Stomach (tissue), 8 donors: ENCODE measurements at regions not wholly inside any gene's neighbourhood (a gene's known extent, or its start where the extent isn't known, plus 50 kb on each side); places are given as distances from the start of the nearest gene placed in this dataset.

ENCODE experiments used
- DNase-seq, 2 donors: peaks; one replicate each; pipeline versions ENCODE4 v3.0.0 to v3.0.0-alpha.2; 2013 to 2019
- H3K27ac ChIP-seq, 5 donors: fragments of 200-600 bp in 4 of 5; sonication (generic) in 4 of 5; one replicate each; pipeline ENCODE4 v1.5.1; 2013 to 2019; ENCODE audit warnings: mild to moderate bottlenecking in 1 of 5, moderate library complexity in 1 of 5
- H3K27me3 ChIP-seq, 3 donors: fragments of 200-600 bp; sonication (generic); one replicate each; pipeline ENCODE4 v1.5.1; 2017 to 2019; ENCODE audit warnings: mixed run types in 1 of 3
- H3K36me3 ChIP-seq, 4 donors: fragments of 200-600 bp; sonication (generic); 1 replicate in 3 of 4; 2 replicates in 1 of 4; pipeline ENCODE4 v1.5.1; 2016 to 2019
- H3K4me1 ChIP-seq, 4 donors: fragments of 200-600 bp; sonication (generic); one replicate each; pipeline ENCODE4 v1.5.1; 2016 to 2019
- H3K4me3 ChIP-seq, 4 donors: fragments of 200-600 bp; sonication (generic) in 3 of 4; one replicate each; pipeline ENCODE4 v1.5.1; 2016 to 2019; ENCODE audit warnings: mild to moderate bottlenecking in 1 of 4
- H3K9me3 ChIP-seq, 4 donors: fragments of 200-600 bp; sonication (generic); one replicate each; pipeline ENCODE4 v1.5.1; 2016 to 2019
- EP300 ChIP-seq: sonication (generic); formaldehyde crosslinking; IDR thresholded peaks from one replicate; pipeline ENCODE4 v1.6.1; 2017; ENCODE audit warnings: antibody characterized with exemption
- POLR2A ChIP-seq, 4 donors: fragments of 450-650 bp; IDR thresholded peaks; one replicate each; pipeline ENCODE4 v1.6.1; 2016; ENCODE audit warnings: antibody characterized with exemption in 4 of 4, control low read depth in 2 of 4, mild to moderate bottlenecking in 1 of 4, moderate library complexity in 1 of 4
- POLR2AphosphoS5 ChIP-seq, 3 donors: sonication (generic); formaldehyde crosslinking; IDR thresholded peaks; one replicate each; pipeline ENCODE4 v1.6.1; 2016; ENCODE audit warnings: antibody characterized with exemption in 3 of 3
- WGBS, 5 donors: extraction: QIAGEN DNeasy Blood & Tissue Kit in 3 of 5; methylation state at CpG; one replicate each; pipeline versions ENCODE4 v1.1.5 to v1.1.7; 2013 to 2018; 5-methylcytosine and 5-hydroxymethylcytosine counted together
- intact Hi-C: fragments of 100-400 bp; cut with DNase I; formaldehyde crosslinking; loops from one replicate; pipeline ENCODE4 v1.15.1; 2023; ENCODE audit warnings: low total_unique reads
- TF ChIP-seq, protein P1 (sequence below), 7 experiments: fragments of 450-650 bp in 4 of 7; fragments of 200-600 bp in 3 of 7; sonication (generic) in 3 of 7; IDR thresholded peaks; one replicate each; pipeline ENCODE4 v1.5.1; 2016 to 2019; ENCODE audit warnings: antibody characterized with exemption in 7 of 7, control low read depth in 2 of 7, mild to moderate bottlenecking in 1 of 7
- donor health status: healthy with polysubstance abuse.
- donor health status: Bipolar disorder and iron deficiency.
- donor health status: healthy.

DNA sequence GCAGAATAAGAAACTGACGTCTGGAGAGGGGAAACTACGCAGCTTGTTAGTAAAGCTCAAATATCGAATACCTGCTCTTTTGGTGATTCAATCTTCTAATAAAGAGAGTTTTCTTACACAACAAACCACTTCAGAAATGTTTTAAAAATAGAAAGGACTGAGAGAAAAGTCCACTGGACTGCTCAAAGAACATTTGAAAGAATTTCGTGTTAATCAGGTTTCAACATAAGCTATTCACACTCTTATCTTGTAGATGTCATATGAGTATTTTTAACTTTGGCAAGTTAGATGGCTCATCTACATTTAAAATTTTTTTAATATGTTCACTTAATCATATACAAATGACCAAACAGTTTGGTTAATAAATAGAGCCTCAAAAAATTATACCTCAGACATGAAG, 95.6 kb upstream of the FAM216B start:
- no peak overlapping the region for H3K27ac ChIP-seq
- H3K4me3 ChIP-seq: no peak overlapping the region
- H3K27me3 ChIP-seq: no peaks in the 10 kb centered on the region
- no peak for DNase-seq
- H3K4me1 ChIP-seq: no peaks in the 10 kb centered on the region
- TF ChIP-seq POLR2A (IDR thresholded peaks at IDR 0.05) (no peak), POLR2AphosphoS5 (IDR thresholded peaks at IDR 0.05) (no peak), EP300 (no peak)
- TF ChIP-seq, protein P1, sequence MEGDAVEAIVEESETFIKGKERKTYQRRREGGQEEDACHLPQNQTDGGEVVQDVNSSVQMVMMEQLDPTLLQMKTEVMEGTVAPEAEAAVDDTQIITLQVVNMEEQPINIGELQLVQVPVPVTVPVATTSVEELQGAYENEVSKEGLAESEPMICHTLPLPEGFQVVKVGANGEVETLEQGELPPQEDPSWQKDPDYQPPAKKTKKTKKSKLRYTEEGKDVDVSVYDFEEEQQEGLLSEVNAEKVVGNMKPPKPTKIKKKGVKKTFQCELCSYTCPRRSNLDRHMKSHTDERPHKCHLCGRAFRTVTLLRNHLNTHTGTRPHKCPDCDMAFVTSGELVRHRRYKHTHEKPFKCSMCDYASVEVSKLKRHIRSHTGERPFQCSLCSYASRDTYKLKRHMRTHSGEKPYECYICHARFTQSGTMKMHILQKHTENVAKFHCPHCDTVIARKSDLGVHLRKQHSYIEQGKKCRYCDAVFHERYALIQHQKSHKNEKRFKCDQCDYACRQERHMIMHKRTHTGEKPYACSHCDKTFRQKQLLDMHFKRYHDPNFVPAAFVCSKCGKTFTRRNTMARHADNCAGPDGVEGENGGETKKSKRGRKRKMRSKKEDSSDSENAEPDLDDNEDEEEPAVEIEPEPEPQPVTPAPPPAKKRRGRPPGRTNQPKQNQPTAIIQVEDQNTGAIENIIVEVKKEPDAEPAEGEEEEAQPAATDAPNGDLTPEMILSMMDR (IDR thresholded peaks at IDR 0.05): no peak
- WGBS, 5 donors: 80 to 89% (median 87%) methylated on average over 4 of the region's 4 CpGs
- intact Hi-C loops: no loop called here
- H3K9me3 ChIP-seq: peaks cover 0 to 5% (median 0%) of the 10 kb centered on the region in 4 donors
- no peaks in the 10 kb centered on the region for H3K36me3 ChIP-seq

DNA sequence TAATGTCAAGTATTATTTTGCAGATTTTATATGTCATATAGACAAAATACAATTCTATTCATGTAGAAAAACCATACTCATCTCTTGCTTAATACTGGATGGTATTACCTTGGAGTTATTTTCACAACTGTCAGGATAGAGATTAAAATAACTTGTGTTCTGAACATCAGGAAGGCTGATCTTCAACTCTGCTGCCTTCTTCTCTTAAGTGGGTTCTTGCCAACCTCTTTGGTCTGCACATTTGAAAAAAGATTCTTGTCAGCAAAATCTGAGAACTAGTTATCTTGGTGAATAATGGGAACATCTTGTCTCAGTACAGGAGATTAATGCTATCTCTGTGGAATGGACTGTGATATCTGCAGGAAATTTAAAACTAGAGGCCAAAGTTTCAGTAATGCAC, 95.2 kb upstream of the FAM216B start:
- no peak overlapping the region for H3K4me3 ChIP-seq
- H3K9me3 ChIP-seq: peaks cover 0 to 5% (median 0%) of the 10 kb centered on the region in 4 donors
- DNase-seq: no peak
- H3K36me3 ChIP-seq: no peaks in the 10 kb centered on the region
- intact Hi-C loops: no loop called here
- H3K27ac ChIP-seq: no peak overlapping the region
- TF ChIP-seq, protein P1 (IDR thresholded peaks at IDR 0.05): no peak
- H3K4me1 ChIP-seq: no peaks in the 10 kb centered on the region
- no peaks in the 10 kb centered on the region for H3K27me3 ChIP-seq

DNA sequence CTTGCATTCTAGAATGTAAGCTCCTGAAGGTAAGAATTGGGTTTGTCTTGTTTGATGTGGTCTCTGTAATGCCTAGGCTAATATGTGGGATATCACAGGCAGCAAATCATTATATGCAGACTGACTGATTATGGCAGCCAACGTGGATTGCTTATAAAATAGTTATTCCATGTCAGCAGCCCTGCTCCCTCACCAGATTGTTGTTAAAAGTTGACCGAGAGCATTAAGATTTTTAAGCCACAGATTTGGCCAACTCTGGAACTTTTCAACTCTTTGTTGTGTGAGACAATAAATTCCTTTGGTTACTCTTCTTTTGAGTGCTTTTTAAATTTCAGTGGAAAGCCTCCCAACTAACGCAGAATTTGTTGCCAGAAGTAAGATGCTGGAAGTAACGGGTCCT, 92.6 kb upstream of the FAM216B start:
- WGBS, 5 donors: 56 to 71% (median 67%) methylated on average over 4 of the region's 4 CpGs
- TF ChIP-seq POLR2A (IDR thresholded peaks at IDR 0.05) (no peak), EP300 (no peak), POLR2AphosphoS5 (IDR thresholded peaks at IDR 0.05) (no peak)
- TF ChIP-seq, protein P1 (IDR thresholded peaks at IDR 0.05): no peak

DNA sequence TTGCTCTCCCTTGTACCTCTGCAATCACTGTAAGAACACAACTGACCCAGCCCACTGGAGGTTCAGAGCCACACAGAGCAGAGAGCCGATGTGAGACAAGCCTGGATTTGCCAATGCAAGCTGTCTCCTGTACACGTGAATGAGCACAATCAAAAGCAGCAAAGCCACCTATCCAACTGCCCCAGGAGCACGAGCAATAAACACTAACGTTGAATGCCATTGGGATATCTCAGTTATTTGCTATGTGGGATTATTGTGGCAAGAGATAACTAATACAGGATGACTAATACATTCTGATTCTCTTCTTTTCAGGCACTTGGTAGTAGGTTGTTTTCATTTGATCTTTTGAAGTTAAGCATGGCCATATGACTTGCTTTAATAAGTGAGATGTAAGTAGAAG, 85.2 kb upstream of the FAM216B start:
- Histone ChIP-seq H3K4me3 (no peak overlapping the region), H3K9me3 (no peaks in the 10 kb centered on the region), H3K36me3 (no peaks in the 10 kb centered on the region), H3K27ac (no peak overlapping the region), H3K4me1 (no peaks in the 10 kb centered on the region), H3K27me3 (no peaks in the 10 kb centered on the region)
- 49 to 82% (median 49%) methylated on average over 4 of the region's 4 CpGs for WGBS, 5 donors
- no peak for TF ChIP-seq EP300
- TF ChIP-seq POLR2A (IDR thresholded peaks at IDR 0.05): no peak
- TF ChIP-seq, protein P1 (IDR thresholded peaks at IDR 0.05): no peak
- TF ChIP-seq POLR2AphosphoS5 (IDR thresholded peaks at IDR 0.05): no peak
- DNase-seq: no peak
- intact Hi-C loops: no loop called here

More for the DNA sequence above, 92.6 kb upstream of the FAM216B start:
- DNase-seq: no peak
- no peak overlapping the region for H3K27ac ChIP-seq
- no peaks in the 10 kb centered on the region for H3K36me3 ChIP-seq
- H3K4me3 ChIP-seq: no peak overlapping the region
- H3K9me3 ChIP-seq: peaks cover 0 to 5% (median 0%) of the 10 kb centered on the region in 4 donors
- H3K4me1 ChIP-seq: no peaks in the 10 kb centered on the region
- no peaks in the 10 kb centered on the region for H3K27me3 ChIP-seq
- intact Hi-C loops: no loop called here

DNA sequence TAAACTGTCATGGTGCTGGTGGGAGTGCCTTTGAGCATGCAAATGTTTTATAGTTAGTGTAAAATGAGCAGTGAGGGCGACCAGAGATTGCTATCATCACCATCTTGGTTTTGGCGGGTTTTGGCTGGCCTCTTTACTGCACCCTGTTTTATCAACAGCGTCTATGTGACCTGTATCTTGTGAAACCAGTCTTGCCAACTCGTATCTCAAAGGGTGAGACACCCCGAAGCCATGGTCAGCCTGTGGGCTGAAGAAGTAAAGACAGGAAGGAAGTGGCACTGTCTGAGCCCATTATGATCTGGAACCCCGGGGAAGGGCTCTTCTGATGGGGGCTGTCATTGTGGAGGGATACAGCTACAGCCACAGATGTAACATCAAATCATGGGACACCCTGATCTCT, 81.5 kb upstream of the FAM216B start:
- Histone ChIP-seq H3K9me3 (no peaks in the 10 kb centered on the region), H3K27me3 (no peaks in the 10 kb centered on the region), H3K36me3 (no peaks in the 10 kb centered on the region), H3K4me1 (no peaks in the 10 kb centered on the region), H3K27ac (no peak overlapping the region), H3K4me3 (no peak overlapping the region)
- intact Hi-C loops: no loop called here
- no peak for DNase-seq
- WGBS, 5 donors: 53 to 71% (median 69%) methylated on average over 5 to 6 of the region's 6 CpGs
- TF ChIP-seq, protein P1 (IDR thresholded peaks at IDR 0.05): no peak
- TF ChIP-seq POLR2A (IDR thresholded peaks at IDR 0.05) (no peak), EP300 (no peak), POLR2AphosphoS5 (IDR thresholded peaks at IDR 0.05) (no peak)
